ENCODE measurements at regions not wholly inside any gene's neighbourhood (a gene's known extent, or its start where the extent isn't known, plus 50 kb on each side); places are given as distances from the start of the nearest gene placed in this dataset.

DNA sequence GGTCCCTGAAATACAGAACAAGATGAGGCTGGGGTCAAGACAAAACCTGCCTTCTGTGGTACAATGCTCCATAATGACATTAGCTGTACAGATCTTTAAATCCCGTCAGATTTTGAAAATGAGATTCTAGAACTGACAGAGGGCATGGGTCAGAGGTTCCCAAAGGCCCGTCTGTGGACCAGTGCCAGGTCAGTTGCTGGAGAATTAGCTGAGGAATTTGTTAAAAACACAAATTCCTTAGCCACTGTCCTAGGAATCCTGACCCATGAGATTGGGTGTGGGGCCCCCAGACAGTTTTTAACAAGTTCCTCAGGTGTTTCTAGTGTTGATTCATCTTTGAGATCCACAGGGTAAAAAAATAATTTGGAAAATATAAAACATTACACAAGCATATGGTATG lies 97.0 kb downstream of the SIPA1L2 start:
- TF ChIP-seq NFIC (IDR thresholded peaks at IDR 0.05) = peak; percentile 41; the same call in 1 of the 2 replicates
- no peak for TF ChIP-seq TCF12 (IDR thresholded peaks at IDR 0.05; ENCODE audit: low read depth)

- no peak for TF ChIP-seq YY1 (IDR thresholded peaks at IDR 0.05; ENCODE audit: low read depth)
- TF ChIP-seq, protein P1, sequence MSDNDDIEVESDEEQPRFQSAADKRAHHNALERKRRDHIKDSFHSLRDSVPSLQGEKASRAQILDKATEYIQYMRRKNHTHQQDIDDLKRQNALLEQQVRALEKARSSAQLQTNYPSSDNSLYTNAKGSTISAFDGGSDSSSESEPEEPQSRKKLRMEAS (IDR thresholded peaks at IDR 0.05) = no peak
Observed at GRCh38 chr1:232531291-232531690, 98.6 kb downstream of the SIPA1L2 start.

GRCh38 chr1:232529747-232530146 lies 100.2 kb downstream of the SIPA1L2 start:
- TF ChIP-seq CEBPB (IDR thresholded peaks at IDR 0.05) = peak; percentile 86
- no peak for TF ChIP-seq TAF1 (IDR thresholded peaks at IDR 0.05; ENCODE audit: low read depth)
- TF ChIP-seq TCF12 (IDR thresholded peaks at IDR 0.05; ENCODE audit: low read depth) = peak; percentile 83
- TF ChIP-seq EGR1 (IDR thresholded peaks at IDR 0.05) = no peak
- TF ChIP-seq ZBTB7A (IDR thresholded peaks at IDR 0.05; ENCODE audit: low read depth) = no peak
- TF ChIP-seq EP300 (IDR thresholded peaks at IDR 0.05; ENCODE audit: borderline replicate concordance) = peak; percentile 83
- peak; percentile 61; the same call in 1 of the 2 replicates for TF ChIP-seq YY1 (IDR thresholded peaks at IDR 0.05; ENCODE audit: low read depth)
- TF ChIP-seq CREB1 (IDR thresholded peaks at IDR 0.05; ENCODE audit: low read depth) = no peak
- TF ChIP-seq RAD21 (IDR thresholded peaks at IDR 0.05; ENCODE audit: low read depth) = peak; percentile 37; the same call in 1 of the 2 replicates
- peak; percentile 63; the same call in 1 of the 2 replicates for TF ChIP-seq FOXM1 (IDR thresholded peaks at IDR 0.05; ENCODE audit: borderline replicate concordance, low read depth)
- TF ChIP-seq NFIC (IDR thresholded peaks at IDR 0.05) = peak; percentile 68; the same call in 1 of the 2 replicates
- TF ChIP-seq, protein P2, sequence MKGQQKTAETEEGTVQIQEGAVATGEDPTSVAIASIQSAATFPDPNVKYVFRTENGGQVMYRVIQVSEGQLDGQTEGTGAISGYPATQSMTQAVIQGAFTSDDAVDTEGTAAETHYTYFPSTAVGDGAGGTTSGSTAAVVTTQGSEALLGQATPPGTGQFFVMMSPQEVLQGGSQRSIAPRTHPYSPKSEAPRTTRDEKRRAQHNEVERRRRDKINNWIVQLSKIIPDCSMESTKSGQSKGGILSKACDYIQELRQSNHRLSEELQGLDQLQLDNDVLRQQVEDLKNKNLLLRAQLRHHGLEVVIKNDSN (IDR thresholded peaks at IDR 0.05) = peak; percentile 16; the same call in 1 of the 2 replicates
- TF ChIP-seq, protein P1 (IDR thresholded peaks at IDR 0.05) = peak; percentile 35; the same call in 1 of the 2 replicates
- TF ChIP-seq REST (IDR thresholded peaks at IDR 0.05; ENCODE audit: low read depth) = no peak
- TF ChIP-seq TEAD4 (IDR thresholded peaks at IDR 0.05) = peak; percentile 77

GRCh38 chr1:232528472-232529089 lies 101.4 kb downstream of the SIPA1L2 start:
- TF ChIP-seq CEBPB (IDR thresholded peaks at IDR 0.05) (no peak), FOXM1 (IDR thresholded peaks at IDR 0.05; ENCODE audit: borderline replicate concordance, low read depth) (no peak), ZBTB7A (IDR thresholded peaks at IDR 0.05; ENCODE audit: low read depth) (no peak), REST (IDR thresholded peaks at IDR 0.05; ENCODE audit: low read depth) (no peak), CREB1 (IDR thresholded peaks at IDR 0.05; ENCODE audit: low read depth) (no peak), NFIC (IDR thresholded peaks at IDR 0.05) (no peak), TEAD4 (IDR thresholded peaks at IDR 0.05) (no peak), RAD21 (IDR thresholded peaks at IDR 0.05; ENCODE audit: low read depth) (no peak)
- TF ChIP-seq, protein P1 (IDR thresholded peaks at IDR 0.05) = no peak

- TF ChIP-seq TAF1 (IDR thresholded peaks at IDR 0.05; ENCODE audit: low read depth) (no peak), EGR1 (IDR thresholded peaks at IDR 0.05) (no peak), TCF12 (IDR thresholded peaks at IDR 0.05; ENCODE audit: low read depth) (no peak), CREB1 (IDR thresholded peaks at IDR 0.05; ENCODE audit: low read depth) (no peak), RAD21 (IDR thresholded peaks at IDR 0.05; ENCODE audit: low read depth) (no peak), FOXM1 (IDR thresholded peaks at IDR 0.05; ENCODE audit: borderline replicate concordance, low read depth) (no peak), CEBPB (IDR thresholded peaks at IDR 0.05) (no peak), NFIC (IDR thresholded peaks at IDR 0.05) (no peak), TEAD4 (IDR thresholded peaks at IDR 0.05) (no peak), ZBTB7A (IDR thresholded peaks at IDR 0.05; ENCODE audit: low read depth) (no peak), EP300 (IDR thresholded peaks at IDR 0.05; ENCODE audit: borderline replicate concordance) (no peak), REST (IDR thresholded peaks at IDR 0.05; ENCODE audit: low read depth) (no peak), YY1 (IDR thresholded peaks at IDR 0.05; ENCODE audit: low read depth) (no peak)
- TF ChIP-seq, protein P2 (IDR thresholded peaks at IDR 0.05) = no peak
- TF ChIP-seq, protein P1 (IDR thresholded peaks at IDR 0.05) = no peak
Observed at GRCh38 chr1:232524056-232524455, 105.9 kb downstream of the SIPA1L2 start.
